GM20431 (cell line): ENCODE measurements at regions not wholly inside any gene's neighbourhood (a gene's known extent, or its start where the extent isn't known, plus 50 kb on each side); places are given as distances from the start of the nearest gene placed in this dataset.
"Not testable (repeated sequence)": the region's sequence is repeated elsewhere in the genome, so short reads cannot be mapped to it uniquely, and the experiment has no call there.

Experiments
- in situ Hi-C: fragments of 300-500 bp; cut with MseI, MboI; formaldehyde crosslinking; loops from one replicate; pipeline ENCODE4 v1.15.0; 2020; ENCODE audit warnings: low sequenced_read_pairs; ENCODE audit not compliant: unreplicated experiment

- in situ Hi-C loops = no loop called here
These were observed 343.3 kb upstream of the KLF4 start for GRCh38 chr9:107832871-107833270.

- in situ Hi-C loops = no loop called here
These were observed 340.9 kb upstream of the KLF4 start for GRCh38 chr9:107830479-107830878.

DNA sequence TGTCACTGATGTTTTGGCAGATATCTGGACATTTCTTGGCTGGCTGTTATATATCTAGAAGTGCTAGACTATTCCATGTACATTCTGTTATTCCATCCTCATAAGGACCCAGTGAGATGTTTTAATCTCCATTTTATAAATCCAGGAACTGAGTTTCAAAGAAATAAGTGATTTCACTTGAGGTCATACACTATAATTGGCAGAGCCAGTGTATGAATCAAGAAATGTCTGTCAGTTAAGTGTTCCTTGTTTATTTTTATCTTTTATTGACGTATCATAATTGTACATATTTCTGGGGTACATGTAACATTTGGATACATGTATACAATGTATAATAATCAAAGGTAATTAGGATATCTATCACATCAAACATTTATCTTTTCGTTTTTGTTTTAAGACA, 338.3 kb upstream of the KLF4 start:
- in situ Hi-C loops = no loop called here

- in situ Hi-C loops = no loop called here
These were observed 337.7 kb upstream of the KLF4 start for GRCh38 chr9:107827304-107827703.

GRCh38 chr9:107826688-107826983, 337.1 kb upstream of the KLF4 start:
- in situ Hi-C loops = not testable (repeated sequence)

DNA sequence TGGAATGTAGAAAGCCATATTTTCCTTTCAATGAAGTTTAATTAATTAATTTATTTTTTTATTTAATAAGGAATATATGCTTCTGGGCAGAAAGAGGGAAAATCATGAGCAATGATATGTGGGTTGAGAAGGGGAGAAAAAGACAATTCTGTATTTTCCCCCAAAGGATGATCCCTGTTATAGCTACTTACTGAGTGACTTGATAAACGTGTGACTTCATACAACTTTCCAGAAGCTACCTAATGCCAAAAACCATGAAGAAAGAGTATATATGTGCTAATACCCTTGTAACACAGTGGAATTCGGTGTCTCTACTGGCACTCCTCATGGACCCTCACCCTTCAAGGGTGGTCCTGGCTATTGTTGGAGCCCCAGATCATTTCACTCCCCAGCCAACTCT, 335.0 kb upstream of the KLF4 start:
- in situ Hi-C loops = no loop called here

DNA sequence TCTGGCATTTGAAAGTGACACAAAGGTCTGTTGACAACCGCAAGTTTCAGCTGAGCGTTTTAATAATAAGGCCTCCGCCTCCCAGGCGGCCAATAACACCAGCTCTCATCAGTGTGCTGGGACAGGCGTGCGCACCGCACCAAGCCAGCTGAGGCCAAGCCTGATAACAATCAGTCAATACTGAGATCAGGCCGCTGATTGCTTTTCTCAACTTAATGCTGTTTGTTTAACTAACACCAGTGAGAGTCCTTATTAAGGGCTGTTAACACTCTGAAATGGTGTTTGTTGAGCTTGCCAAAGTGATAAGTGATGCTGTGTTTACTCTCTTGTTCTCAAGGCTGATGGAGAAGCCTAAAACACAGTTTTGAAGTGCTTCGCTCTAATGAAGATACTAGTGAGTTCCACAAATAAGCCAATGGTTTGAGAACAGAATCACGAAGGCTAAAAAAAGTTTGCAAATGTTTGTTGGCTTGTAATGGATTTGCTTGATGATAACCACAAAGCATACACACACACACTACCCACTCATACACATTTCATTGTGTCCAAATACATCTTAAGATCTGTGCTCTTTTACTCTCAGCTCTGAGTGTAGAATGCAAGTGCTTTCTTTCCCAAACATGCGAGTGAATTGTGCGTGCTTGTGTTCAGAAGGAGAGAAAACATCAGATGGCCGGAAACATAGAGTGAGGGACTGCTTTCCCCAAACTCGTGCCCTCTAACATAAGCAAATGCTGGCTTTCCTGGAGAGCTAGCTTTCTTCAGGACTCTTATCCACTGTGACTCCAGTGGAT, 330.4 kb upstream of the KLF4 start:
- in situ Hi-C loops = no loop called here

- in situ Hi-C loops = not testable (repeated sequence)
These were observed 328.9 kb upstream of the KLF4 start for GRCh38 chr9:107818503-107818829.

- in situ Hi-C loops = not testable (repeated sequence)
These were observed 328.3 kb upstream of the KLF4 start for GRCh38 chr9:107817595-107818502.

DNA sequence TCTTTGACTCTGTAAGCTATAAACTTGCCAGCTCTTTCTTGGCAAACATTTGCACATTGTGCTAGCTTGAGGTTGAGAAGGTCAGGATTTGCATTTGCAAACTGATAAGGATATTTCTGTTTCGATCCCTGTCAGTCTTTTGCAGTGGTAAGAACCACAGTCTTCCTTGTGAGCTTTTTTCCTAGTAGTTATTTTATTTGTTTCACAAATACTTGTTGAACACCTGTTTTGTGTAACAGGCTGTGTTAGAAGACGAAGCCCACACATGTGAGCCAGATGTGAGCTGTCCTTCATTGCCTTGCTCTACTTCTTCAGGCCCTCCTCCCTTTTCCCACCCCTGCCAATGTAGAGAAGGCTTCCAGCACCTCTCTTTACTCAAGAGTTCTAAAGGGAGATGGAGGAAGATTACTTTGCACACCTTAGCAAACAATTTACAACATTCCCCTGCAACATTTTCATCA, 327.0 kb upstream of the KLF4 start:
- in situ Hi-C loops = no loop called here

GRCh38 chr9:107815782-107816560, 326.4 kb upstream of the KLF4 start:
- in situ Hi-C loops = no loop called here

- in situ Hi-C loops = no loop called here
These were observed 323.7 kb upstream of the KLF4 start for GRCh38 chr9:107813287-107813686.

GRCh38 chr9:107810461-107810961, 320.9 kb upstream of the KLF4 start:
- in situ Hi-C loops = no loop called here

DNA sequence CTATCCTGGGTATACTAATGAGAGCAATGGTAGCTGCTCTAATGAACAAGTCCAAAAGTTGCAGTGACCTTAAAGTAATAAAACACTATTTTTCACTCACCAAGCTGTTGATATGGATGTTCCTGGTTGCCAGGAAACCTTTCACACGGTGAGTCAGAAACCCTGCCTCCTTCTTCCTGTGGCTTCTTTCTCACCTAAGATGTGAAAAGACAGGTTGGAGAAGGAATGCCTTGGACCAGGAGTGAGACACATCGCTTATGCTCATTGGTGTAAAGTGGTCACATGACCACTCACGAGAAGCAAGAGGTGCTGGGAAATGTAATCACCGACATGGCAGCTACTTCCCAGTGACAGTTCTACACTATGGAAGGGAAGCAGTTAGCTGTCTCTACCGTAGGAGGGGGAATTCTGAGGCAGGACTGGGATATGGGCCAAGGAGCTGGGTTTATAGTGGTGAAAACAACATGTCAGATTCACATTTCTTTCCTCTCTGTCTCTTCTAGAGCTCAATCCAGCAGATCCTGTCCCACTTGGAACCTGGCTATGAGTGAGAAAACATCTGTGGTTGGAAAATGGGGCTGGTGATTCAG, 320.4 kb upstream of the KLF4 start:
- in situ Hi-C loops = no loop called here

DNA sequence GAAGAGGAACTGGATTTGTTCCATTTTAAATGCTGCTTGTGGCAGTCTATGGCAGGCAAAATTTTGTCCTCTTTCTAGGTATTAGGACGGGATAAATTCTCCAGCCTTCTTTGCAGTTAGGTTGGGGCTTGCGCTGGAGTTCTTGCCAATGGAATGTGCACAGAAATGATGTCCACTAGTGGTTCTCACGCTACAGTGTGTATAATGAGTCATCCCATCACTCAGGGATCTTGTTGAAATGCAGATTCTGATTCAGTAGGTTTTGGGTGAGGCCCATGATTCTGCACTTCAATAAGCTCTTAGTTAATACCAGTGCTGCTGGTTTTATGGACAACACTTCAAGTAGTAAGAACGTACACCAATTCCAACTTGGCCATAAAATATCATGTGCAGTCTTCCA, 317.6 kb upstream of the KLF4 start:
- in situ Hi-C loops = no loop called here

- in situ Hi-C loops = no loop called here
These were observed 315.6 kb upstream of the KLF4 start for GRCh38 chr9:107805201-107805600.

DNA sequence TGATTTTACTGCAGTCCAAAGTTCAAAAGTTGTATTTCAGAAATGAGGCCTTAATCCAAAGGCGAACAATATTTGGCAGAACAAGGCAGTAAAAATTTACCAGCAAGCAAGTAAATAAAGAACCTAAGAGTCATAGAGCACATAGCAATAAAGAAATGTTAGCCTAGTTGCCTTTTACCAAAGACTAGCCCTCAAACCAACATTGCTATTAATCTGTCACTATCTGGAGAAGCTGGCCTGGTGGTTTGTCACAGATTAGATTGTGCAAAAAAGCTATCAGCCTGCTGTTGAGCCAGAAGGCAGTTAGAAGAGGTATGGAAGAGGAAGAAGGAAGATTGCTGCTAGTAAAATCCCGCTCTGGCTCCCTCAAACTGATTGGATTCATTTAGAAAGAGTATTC, 304.7 kb upstream of the KLF4 start:
- in situ Hi-C loops = no loop called here

GRCh38 chr9:107793541-107793940, 304.0 kb upstream of the KLF4 start:
- in situ Hi-C loops = no loop called here

DNA sequence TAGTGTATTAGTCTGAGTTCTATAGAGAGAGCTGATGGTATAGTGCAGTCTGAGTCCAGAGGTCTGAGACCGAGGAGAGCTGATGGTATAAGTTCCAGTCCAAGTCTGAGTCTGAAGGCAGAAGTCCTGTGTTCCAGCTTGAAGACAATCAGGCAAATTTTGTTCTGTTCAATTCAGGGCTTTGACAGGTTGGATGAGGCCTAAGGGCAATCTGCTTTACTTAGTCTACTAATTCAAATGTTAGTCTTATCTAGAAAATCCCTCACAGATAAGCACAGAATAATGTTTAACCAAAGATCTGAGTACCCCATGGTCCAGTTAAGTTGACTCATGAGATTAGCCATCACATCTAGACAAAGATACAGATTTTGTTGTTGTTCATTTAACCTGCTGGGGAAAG, 303.0 kb upstream of the KLF4 start:
- in situ Hi-C loops = no loop called here

- in situ Hi-C loops = no loop called here
These were observed 302.4 kb upstream of the KLF4 start for GRCh38 chr9:107792006-107792405.
